PC-3 (cell line): ENCODE measurements at regions not wholly inside any gene's neighbourhood (a gene's known extent, or its start where the extent isn't known, plus 50 kb on each side); places are given as distances from the start of the nearest gene placed in this dataset.

Source experiments
- ATAC-seq: fragments of 200-7000 bp; cut with Tn5 transposase; 2 replicates; pipeline ENCODE4 v1.9.1; 2020; ENCODE audit warnings: mild to moderate bottlenecking, moderate library complexity
- BruUV-seq: library from RNA; stranded (reverse); fragments of 400-500 nt; replicated peaks from 2 replicates; lab custom pipeline; 2021; lab: Mats Ljungman, UMichigan
- CTCF ChIA-PET: fragments of 300-600 bp; sonication (Branson Sonifier 250); formaldehyde crosslinking; loops from one replicate; lab custom pipeline; 2022; ENCODE audit warnings: antibody characterized with exemption; lab: Charles Lee
- POLR2A ChIA-PET: fragments of 300-600 bp; sonication (Branson Sonifier 250); formaldehyde crosslinking; loops from one replicate; lab custom pipeline; 2022; ENCODE audit warnings: antibody characterized with exemption; ENCODE audit not compliant: unreplicated experiment; lab: Charles Lee
- DNase-seq: peaks from one replicate; pipeline ENCODE4 v3.0.0-alpha.2; 2015
- H2AFZ ChIP-seq: fragments of 300-600 bp; sonication (generic); 2 replicates; pipeline ENCODE4 v1.6.0; 2016; ENCODE audit warnings: antibody characterized with exemption, low read length
- H3F3A ChIP-seq: fragments of 300-600 bp; sonication (generic); one replicate; pipeline ENCODE4 v1.6.0; 2017; ENCODE audit warnings: antibody characterized with exemption, low read length, control low read depth, mild to moderate bottlenecking; ENCODE audit not compliant: unreplicated experiment
- H3K27ac ChIP-seq: fragments of 300-600 bp; sonication (generic); 2 replicates; pipeline ENCODE4 v1.5.1; 2016; ENCODE audit warnings: mild to moderate bottlenecking, low read length
- H3K27me3 ChIP-seq: fragments of 300-600 bp; sonication (generic); 2 replicates; pipeline ENCODE4 v1.6.1; 2016; ENCODE audit warnings: low read length, mixed read lengths
- H3K36me3 ChIP-seq: fragments of 300-600 bp; sonication (generic); 2 replicates; pipeline ENCODE4 v1.6.1; 2016; ENCODE audit warnings: low read depth, mixed run types, low read length, mixed read lengths
- H3K4me1 ChIP-seq: fragments of 300-600 bp; sonication (generic); 2 replicates; pipeline ENCODE4 v1.5.1; 2016; ENCODE audit warnings: low read length; ENCODE audit not compliant: insufficient read depth
- H3K4me2 ChIP-seq: fragments of 300-600 bp; sonication (generic); 2 replicates; pipeline ENCODE4 v1.6.0; 2016; ENCODE audit warnings: low read length
- H3K4me3 ChIP-seq: fragments of 300-600 bp; sonication (generic); 2 replicates; pipeline ENCODE4 v1.5.1; 2016; ENCODE audit warnings: mild to moderate bottlenecking, low read length, mixed read lengths
- H3K79me2 ChIP-seq: fragments of 300-600 bp; sonication (generic); 2 replicates; pipeline ENCODE4 v1.6.1; 2017; ENCODE audit warnings: low read length, mixed read lengths
- H3K9ac ChIP-seq: fragments of 300-600 bp; sonication (generic); 2 replicates; pipeline ENCODE4 v1.6.0; 2016; ENCODE audit warnings: mild to moderate bottlenecking, low read length
- H3K9me2 ChIP-seq: fragments of 300-600 bp; sonication (generic); replicated peaks from 2 replicates; pipeline ENCODE4 v1.6.1; 2016; ENCODE audit warnings: mixed run types, low read length, mixed read lengths
- H3K9me3 ChIP-seq: fragments of 300-600 bp; sonication (generic); 2 replicates; pipeline ENCODE4 v1.6.1; 2016; ENCODE audit warnings: low read length, mixed read lengths
- H4K20me1 ChIP-seq: fragments of 300-600 bp; sonication (generic); 2 replicates; pipeline ENCODE4 v1.6.1; 2016; ENCODE audit warnings: low read length, mixed read lengths
- CTCF ChIP-seq: fragments of 300-600 bp; sonication (generic); conservative IDR thresholded peaks from 2 replicates; pipeline ENCODE4 v1.5.1; 2017; ENCODE audit warnings: antibody characterized with exemption, low read depth, mild to moderate bottlenecking, low read length
- EZH2 ChIP-seq: fragments of 300-600 bp; sonication (generic); IDR thresholded peaks from one replicate; pipeline ENCODE4 v1.6.1; 2017; ENCODE audit warnings: antibody characterized with exemption, mild to moderate bottlenecking, low read length; ENCODE audit not compliant: unreplicated experiment
- EZH2phosphoT487 ChIP-seq: fragments of 300-600 bp; sonication (generic); IDR thresholded peaks from 2 replicates; pipeline ENCODE4 v1.6.1; 2018; ENCODE audit warnings: mild to moderate bottlenecking, antibody characterized with exemption, low read length, borderline replicate concordance
- intact Hi-C: fragments of 100-400 bp; cut with micrococcal nuclease; formaldehyde crosslinking; loops from 2 replicates; pipeline ENCODE4 v1.9.0; 2023

- Histone ChIP-seq H3K36me3 (no peaks in the 10 kb centered on the region), H3K9me2 (no peaks in the 10 kb centered on the region), H2AFZ (no peak overlapping the region), H3F3A (no peaks in the 10 kb centered on the region), H3K4me1 (no peaks in the 10 kb centered on the region), H3K27me3 (peaks cover 26% of the 10 kb centered on the region), H3K79me2 (no peaks in the 10 kb centered on the region), H3K27ac (no peak overlapping the region), H3K4me3 (no peak overlapping the region), H4K20me1 (no peaks in the 10 kb centered on the region), H3K9ac (no peak overlapping the region), H3K4me2 (no peak overlapping the region), H3K9me3 (no peaks in the 10 kb centered on the region)
- ATAC-seq: no peak
- intact Hi-C loops: no loop called here
- DNase-seq: no peak
- CTCF ChIA-PET: no interaction called here
- POLR2A ChIA-PET: no interaction called here
- BruUV-seq: no TSS peak
- TF ChIP-seq EZH2: no peak
- no peak for TF ChIP-seq CTCF
- TF ChIP-seq EZH2phosphoT487: no peak
Measured at GRCh38 chr15:69934607-69935006, 163.1 kb downstream of the TLE3 start.

- no peak for ATAC-seq
- Histone ChIP-seq H3K27ac (no peak overlapping the region), H2AFZ (no peak overlapping the region), H3K9me2 (no peaks in the 10 kb centered on the region), H4K20me1 (no peaks in the 10 kb centered on the region), H3F3A (no peaks in the 10 kb centered on the region), H3K9me3 (no peaks in the 10 kb centered on the region), H3K4me3 (no peak overlapping the region), H3K27me3 (peaks cover 31% of the 10 kb centered on the region), H3K4me1 (no peaks in the 10 kb centered on the region), H3K36me3 (no peaks in the 10 kb centered on the region), H3K4me2 (no peak overlapping the region), H3K79me2 (no peaks in the 10 kb centered on the region), H3K9ac (no peak overlapping the region)
- BruUV-seq: no TSS peak
- no peak for DNase-seq
- ChIA-PET CTCF (no interaction called here), POLR2A (no interaction called here)
- TF ChIP-seq EZH2phosphoT487 (no peak), CTCF (no peak), EZH2 (no peak)
- intact Hi-C loops: no loop called here
Measured at GRCh38 chr15:69939513-69940440, 157.9 kb downstream of the TLE3 start.
